ENCODE measurements at regions not wholly inside any gene's neighbourhood (a gene's known extent, or its start where the extent isn't known, plus 50 kb on each side); places are given as distances from the start of the nearest gene placed in this dataset.

DNA sequence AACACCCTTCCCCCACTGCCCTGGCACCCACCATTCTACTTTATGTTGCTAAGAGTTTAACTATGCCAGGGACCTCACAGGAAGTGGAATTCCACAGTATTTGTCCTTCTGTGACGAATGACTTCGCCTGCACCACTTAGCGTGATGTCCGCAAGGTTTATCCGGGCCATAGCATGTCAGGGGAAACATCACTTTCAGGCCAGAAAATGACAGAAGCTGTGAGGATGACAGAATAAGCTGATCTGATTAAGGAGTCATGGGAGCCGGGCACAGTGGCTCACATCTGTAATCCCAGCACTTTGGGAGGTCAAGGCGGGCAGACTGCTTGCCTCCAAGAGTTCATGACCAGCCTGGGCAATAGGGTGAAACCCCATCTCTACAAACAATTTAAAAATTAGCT is 248.8 kb downstream of the EIPR1 start:
- DNase-seq, result no peak
- H3K4me3 Mint-ChIP-seq, result no peak overlapping the region
- peaks cover 16% of the 10 kb centered on the region for H3K27me3 Mint-ChIP-seq (ENCODE audit: insufficient read depth)
- no peaks in the 10 kb centered on the region for H3K36me3 Mint-ChIP-seq (ENCODE audit: low read depth)
- TF ChIP-seq CTCF (IDR thresholded peaks at IDR 0.05), result no peak
- peaks cover 14% of the 10 kb centered on the region for H3K4me1 Mint-ChIP-seq (ENCODE audit: low read depth)
- H3K9me3 Mint-ChIP-seq, result peaks cover 6% of the 10 kb centered on the region; the same call in 1 of the 2 replicates
- no peak overlapping the region for H3K27ac Mint-ChIP-seq

GRCh38 chr2:3127710-3128109 is 249.9 kb downstream of the EIPR1 start:
- DNase-seq, result no peak
- Mint-ChIP-seq H3K27ac (no peak overlapping the region), H3K4me1 (ENCODE audit: low read depth) (peaks cover 14% of the 10 kb centered on the region), H3K9me3 (no peaks in the 10 kb centered on the region), H3K4me3 (peak overlapping the region; percentile 48; the same call in 1 of the 2 replicates), H3K36me3 (ENCODE audit: low read depth) (no peaks in the 10 kb centered on the region), H3K27me3 (ENCODE audit: insufficient read depth) (peaks cover 13% of the 10 kb centered on the region)
- TF ChIP-seq CTCF (IDR thresholded peaks at IDR 0.05), result no peak

DNA sequence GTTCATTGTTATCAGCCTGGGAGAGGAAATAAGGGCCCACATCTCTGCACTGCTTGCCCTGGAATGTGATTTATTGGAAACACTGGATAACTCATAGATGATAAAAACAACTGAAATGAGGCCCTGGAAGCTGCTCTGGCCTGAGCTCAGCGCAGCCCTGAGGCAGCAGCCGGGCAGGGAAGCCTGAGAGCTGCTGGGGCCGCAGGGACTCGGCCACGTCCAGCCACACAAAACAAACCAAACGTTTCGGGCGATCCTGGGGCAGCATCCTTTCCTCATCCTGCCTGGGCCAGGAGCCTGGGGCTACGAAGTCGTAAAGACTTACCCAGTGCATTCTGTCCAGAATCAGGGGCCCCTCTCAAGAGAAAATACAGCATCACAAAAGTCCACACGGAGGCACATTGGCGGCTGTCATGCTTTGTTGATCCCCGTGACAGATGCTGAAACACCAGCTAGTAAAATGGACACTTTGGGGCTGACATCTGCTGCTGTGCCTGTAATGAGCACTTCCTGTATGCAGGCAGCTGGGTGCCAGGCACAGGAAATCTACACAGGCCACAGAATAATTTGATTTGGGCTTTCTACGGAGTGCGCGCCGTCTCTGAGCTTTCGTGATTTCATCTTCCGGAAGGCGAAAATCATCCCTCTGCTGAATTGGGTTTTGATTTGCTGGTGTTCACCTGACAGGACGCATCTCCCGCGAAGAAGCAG is 250.6 kb downstream of the EIPR1 start:
- Mint-ChIP-seq H3K4me1 (ENCODE audit: low read depth) (peaks cover 14% of the 10 kb centered on the region), H3K9me3 (no peaks in the 10 kb centered on the region), H3K36me3 (ENCODE audit: low read depth) (no peaks in the 10 kb centered on the region), H3K27ac (peak overlapping the region; percentile 44; the same call in 1 of the 2 replicates), H3K4me3 (peak overlapping the region; percentile 48), H3K27me3 (ENCODE audit: insufficient read depth) (peaks cover 13% of the 10 kb centered on the region)
- no peak for DNase-seq
- no peak for TF ChIP-seq CTCF (IDR thresholded peaks at IDR 0.05)

DNA sequence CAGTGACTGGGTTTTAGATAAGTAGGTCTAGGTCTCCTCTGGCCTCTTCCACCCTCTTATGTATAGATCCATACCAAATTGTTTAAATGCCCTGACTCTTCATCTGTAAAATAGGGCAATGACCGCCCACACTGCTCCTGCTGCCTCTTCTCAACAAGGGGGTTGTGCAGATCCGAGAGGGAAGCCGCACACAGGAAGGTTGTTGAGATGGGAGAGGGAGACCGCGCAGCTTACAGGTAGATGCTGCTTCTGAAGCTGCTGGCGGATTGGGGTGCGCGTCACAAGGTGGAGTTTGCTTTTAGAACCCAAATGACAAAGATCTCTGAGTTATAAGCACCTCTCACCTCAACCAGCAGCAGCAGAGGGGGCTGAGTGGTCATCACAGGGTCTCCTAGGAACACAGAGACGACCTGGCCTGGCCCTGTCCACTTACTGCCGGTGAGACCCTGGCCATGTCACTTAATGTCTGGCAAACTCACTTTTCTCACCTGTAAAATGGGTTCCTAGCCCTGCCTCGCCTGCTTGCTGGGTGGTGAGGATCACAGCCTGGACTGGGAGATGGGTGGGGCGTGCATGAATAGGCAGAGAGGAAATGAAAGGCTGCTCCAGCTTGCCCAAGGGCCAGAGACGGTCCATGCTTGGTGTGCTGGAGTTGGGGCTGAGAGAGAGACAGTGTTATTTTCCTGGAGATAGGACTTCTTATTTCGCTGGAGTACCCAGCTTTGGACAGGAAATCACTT is 251.3 kb downstream of the EIPR1 start:
- H3K9me3 Mint-ChIP-seq, result no peaks in the 10 kb centered on the region
- H3K4me3 Mint-ChIP-seq, result peak overlapping the region; percentile 19; the same call in 1 of the 2 replicates
- no peak for DNase-seq
- H3K36me3 Mint-ChIP-seq (ENCODE audit: low read depth), result no peaks in the 10 kb centered on the region
- peaks cover 19% of the 10 kb centered on the region for H3K4me1 Mint-ChIP-seq (ENCODE audit: low read depth)
- peaks cover 13% of the 10 kb centered on the region for H3K27me3 Mint-ChIP-seq (ENCODE audit: insufficient read depth)
- no peak for TF ChIP-seq CTCF (IDR thresholded peaks at IDR 0.05)
- H3K27ac Mint-ChIP-seq, result peak overlapping the region; percentile 44; the same call in 1 of the 2 replicates

- no peaks in the 10 kb centered on the region for H3K9me3 Mint-ChIP-seq
- H3K27me3 Mint-ChIP-seq (ENCODE audit: insufficient read depth), result peaks cover 12% of the 10 kb centered on the region
- no peak for TF ChIP-seq CTCF (IDR thresholded peaks at IDR 0.05)
- no peak for DNase-seq
- H3K36me3 Mint-ChIP-seq (ENCODE audit: low read depth), result no peaks in the 10 kb centered on the region
- H3K4me1 Mint-ChIP-seq (ENCODE audit: low read depth), result peaks cover 21% of the 10 kb centered on the region
- no peak overlapping the region for H3K4me3 Mint-ChIP-seq
- no peak overlapping the region for H3K27ac Mint-ChIP-seq
Observed at GRCh38 chr2:3125761-3126130, 251.9 kb downstream of the EIPR1 start.

Measured in HFFc6 (cell line).